ENCODE measurements at regions not wholly inside any gene's neighbourhood (a gene's known extent, or its start where the extent isn't known, plus 50 kb on each side); places are given as distances from the start of the nearest gene placed in this dataset.
A peak's percentile ranks its signal among the peaks of the same experiment; 100 is the strongest.

DNA sequence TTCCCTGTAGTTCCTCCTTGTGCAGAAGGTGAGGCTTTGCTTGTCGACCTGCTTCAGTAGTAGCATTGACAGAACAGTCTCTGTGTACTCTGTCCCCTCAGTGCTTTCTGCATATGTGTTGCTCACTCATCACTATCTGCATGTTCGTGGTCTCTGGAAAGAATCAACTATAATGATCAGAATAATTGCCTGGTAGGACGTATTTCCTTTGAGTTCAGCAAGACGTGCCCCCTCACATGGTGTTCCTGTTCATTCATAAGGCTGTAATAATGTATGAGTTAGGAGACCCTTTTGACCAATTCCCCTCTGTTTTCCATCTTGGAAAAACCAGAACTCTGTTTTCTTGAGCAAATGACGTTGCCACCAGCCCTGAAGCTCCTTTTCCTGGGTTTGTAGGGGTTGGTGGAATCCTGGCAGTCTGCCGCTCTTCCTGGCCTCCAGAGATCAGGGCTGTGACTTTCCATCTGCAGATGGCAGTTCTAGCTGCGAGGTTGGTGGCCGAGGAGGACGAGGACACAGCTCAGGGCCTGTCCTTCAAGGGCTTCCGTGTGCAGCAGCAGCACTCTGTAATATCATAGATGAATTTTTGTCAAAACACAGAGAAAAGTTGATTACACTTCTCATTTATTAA, 61.9 kb downstream of the EXOSC2 start:
- no peak for DNase-seq

DNA sequence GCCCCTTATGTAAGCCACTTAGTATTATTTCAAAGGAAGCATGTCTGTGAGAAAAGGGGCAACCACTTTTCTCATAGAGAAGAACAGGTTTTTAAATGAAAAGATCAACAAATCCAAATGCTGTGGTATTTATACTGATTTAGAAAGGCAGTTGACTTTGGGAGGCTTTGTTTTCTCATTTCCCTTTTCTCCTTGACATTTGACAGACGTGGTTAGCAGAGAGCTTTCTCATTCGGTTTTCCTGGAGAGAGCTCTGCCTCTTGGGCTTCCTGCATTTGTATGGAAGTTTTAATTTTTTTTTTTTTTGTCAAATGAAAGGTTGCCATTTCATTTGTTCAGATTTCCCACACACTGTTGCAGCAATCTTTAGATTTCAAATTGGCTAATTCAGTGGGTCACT, 62.5 kb downstream of the EXOSC2 start:
- DNase-seq: no peak

DNA sequence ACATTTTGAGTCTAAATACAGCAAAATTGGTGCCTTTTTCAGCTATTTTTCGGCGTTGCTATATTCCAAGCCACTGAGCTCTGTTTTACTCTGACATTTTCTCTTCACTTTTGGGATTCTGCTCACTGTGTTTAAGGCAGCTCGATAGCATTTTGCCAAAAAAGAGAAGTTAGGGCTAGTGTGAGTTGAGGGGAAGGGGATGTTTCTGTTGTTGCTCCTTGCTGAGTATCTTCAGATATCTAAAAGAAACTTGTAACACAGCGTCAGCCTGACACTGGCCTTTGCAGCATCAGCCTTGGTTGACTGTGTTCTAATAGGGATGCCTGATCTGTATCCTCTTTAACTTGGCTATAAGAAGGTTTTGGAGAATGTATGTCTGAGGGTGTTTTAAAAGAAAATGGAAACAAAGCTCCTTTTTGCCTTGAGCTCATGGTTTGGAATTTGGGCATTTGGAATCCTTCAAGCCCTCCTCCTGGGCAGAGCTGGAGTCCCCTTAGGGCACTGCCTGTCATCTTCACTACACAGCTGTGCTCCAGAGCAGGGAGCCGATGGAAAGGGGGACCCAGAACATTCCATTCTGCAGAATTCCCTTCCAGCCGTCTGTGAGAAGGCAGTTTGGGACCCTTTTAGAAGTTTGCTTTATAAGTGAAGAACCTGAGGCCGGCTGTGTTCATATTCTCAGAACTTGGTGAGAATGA, 63.0 kb downstream of the EXOSC2 start:
- DNase-seq: no peak

GRCh38 chr9:130759738-130760137, 66.2 kb downstream of the EXOSC2 start:
- DNase-seq: no peak

DNA sequence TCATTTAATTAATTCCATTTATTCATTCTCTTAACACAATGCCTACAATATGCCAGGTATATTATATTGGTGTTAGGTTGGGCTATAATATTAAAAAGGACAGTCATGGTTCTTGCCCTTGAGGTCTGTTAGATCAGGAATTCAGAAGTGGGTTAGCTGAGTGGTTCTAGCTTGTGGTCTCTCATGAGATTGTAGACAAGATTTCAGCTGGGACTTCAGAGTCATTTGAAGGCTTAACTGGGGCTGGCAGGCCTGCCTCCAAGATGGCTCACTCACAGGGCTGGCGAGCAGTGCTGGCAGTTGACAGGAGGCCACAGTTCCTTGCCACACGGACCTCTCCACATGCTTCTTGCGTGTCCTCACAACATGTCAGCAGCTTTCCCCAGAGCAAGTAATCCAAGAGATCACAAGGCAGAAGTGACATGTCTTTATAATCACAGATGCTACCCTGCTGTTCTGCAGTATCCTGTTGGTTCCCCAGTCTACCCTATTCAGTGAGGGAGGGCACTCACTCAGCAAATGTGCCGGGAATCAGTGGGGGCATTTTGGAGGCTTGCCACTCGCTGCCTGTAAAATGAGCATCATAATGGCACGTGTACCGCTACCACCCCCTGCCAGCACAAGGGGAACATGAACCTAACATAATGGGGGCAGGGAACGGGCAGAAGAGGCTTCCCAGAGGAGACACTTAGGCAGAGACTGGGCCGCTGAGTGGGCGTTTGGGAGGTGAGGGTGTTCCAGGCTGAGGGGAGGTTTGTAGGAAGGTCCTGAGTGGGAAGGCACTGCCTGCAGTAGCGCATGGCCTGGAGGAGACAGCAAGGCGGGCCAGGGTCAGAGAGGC, 70.0 kb downstream of the EXOSC2 start:
- DNase-seq: peak; percentile 42

- DNase-seq: no peak
These were observed 69.7 kb upstream of the ABL1 start for GRCh38 chr9:130765137-130766020.

GRCh38 chr9:130766021-130766926, 68.8 kb upstream of the ABL1 start:
- peak; percentile 75 for DNase-seq

GRCh38 chr9:130766927-130767307, 68.1 kb upstream of the ABL1 start:
- no peak for DNase-seq

DNA sequence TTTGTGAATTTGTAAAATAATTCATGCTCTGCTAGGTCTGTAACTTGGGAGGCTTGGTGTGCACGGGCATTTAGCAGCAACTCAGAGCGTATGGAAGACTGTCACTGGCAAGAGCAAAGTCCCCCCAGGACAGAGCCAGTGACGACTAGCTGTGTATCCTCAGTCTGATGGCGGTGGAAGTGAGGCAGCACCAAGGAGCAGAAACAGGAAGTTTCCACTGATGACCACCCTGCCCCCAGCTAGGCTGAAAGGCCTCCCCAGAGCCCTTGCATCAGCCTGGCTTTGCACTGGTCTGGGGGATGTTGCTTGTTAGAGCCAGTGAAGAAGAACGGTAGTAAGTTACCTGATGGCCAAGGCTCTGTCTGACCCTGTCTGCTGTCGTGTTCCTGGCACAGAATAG, 66.8 kb upstream of the ABL1 start:
- DNase-seq: no peak

GRCh38 chr9:130768891-130769403, 66.1 kb upstream of the ABL1 start:
- DNase-seq: no peak

GRCh38 chr9:130770093-130770492, 65.0 kb upstream of the ABL1 start:
- no peak for DNase-seq

GRCh38 chr9:130770679-130771442, 64.2 kb upstream of the ABL1 start:
- peak; percentile 86 for DNase-seq

DNA sequence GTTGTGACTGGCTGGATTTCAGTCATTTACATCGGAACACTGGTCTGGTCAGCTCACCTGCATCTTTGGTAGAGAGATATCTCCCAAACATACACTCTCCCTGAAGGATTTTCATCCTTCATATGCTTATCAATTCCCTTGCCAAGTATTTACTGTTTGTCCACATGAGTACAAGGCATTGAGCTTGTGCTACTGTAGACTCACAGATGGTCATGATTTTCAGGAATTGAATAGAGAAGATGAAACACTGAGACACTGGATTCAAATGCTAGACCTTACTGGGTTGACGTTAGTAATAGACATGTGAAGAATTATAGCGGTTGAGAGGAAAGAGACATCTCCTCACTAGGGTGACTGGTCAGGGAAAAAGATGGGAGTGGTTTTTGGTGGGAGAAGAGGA, 62.9 kb upstream of the ABL1 start:
- DNase-seq: no peak

DNA sequence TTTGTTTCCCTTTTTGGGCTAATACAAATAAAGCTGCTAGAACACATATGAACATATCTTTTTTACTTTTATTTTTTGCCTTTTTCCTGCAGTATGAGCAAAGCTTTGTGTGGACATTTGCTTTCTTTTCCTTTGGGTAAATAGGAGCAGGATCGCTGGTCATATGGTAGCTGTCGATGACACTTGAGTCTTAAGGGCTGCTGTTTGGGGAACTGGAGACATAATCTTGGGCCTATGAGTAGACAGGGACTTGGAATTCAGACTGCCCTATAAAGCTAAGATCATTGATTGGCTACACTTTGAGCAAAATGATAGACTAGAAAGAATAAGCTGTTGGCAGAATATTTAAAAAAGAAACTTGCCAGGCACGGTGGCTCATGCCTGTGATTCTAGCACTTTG, 60.9 kb upstream of the ABL1 start:
- DNase-seq: no peak

GRCh38 chr9:130775336-130775991, 59.6 kb upstream of the ABL1 start:
- DNase-seq: no peak

DNA sequence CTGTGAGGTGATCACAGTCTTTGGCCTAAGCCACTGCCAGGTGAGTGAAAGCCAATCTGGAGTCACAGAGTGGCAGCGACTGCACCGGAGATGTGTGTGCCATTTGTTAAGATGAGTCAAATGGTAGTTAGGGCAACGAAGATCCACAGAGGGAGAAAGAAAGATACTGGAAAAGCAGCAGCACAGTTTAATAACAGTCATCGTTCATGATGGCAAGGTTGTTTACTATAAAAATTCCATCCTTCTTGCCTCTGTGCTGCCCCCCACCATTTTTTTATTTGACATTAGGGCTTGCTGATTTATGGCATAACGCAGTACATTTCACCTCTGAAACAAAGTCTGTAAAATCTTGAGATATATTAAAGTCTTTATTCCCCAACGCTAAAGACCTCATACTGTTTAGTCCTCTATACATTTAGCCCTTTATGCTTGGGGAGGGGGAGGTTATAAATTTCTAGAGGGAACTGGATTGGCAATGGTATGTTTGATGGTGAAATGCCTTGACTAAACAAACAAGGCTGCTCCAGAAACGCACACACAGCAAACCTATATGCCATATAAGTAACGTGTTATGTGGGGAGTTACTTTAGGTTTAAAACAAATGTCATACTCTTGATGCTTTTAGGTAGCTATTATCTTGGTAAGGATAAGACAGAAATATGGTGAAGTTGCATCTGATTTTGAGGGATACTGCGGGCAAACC, 55.8 kb upstream of the ABL1 start:
- DNase-seq: no peak

GRCh38 chr9:130780415-130780814, 54.6 kb upstream of the ABL1 start:
- no peak for DNase-seq

GRCh38 chr9:130780865-130781504, 54.1 kb upstream of the ABL1 start:
- DNase-seq: peak; percentile 53

GRCh38 chr9:130781569-130781968, 53.5 kb upstream of the ABL1 start:
- peak; percentile 26 for DNase-seq
